ENCODE measurements at regions not wholly inside any gene's neighbourhood (a gene's known extent, or its start where the extent isn't known, plus 50 kb on each side); places are given as distances from the start of the nearest gene placed in this dataset.

- no peak overlapping the region for H3K4me3 ChIP-seq
- TF ChIP-seq CTCF (IDR thresholded peaks at IDR 0.05; ENCODE audit: low read depth, low read length): no peak
- H3K27me3 ChIP-seq: no peaks in the 10 kb centered on the region
- no peak overlapping the region for H3K27ac ChIP-seq
- H3K4me1 ChIP-seq (ENCODE audit: low read depth): no peaks in the 10 kb centered on the region
- no peaks in the 10 kb centered on the region for H3K36me3 ChIP-seq
- no peaks in the 10 kb centered on the region for H3K9me3 ChIP-seq (ENCODE audit: low read depth)
- DNase-seq (ENCODE audit: low read depth in 1 of 2, low spot score in 1 of 2): no peak
Observed at GRCh38 chr13:65085977-65086376, 2144.2 kb downstream of the PCDH9 start.

GRCh38 chr13:65074248-65074647 is 2155.9 kb downstream of the PCDH9 start:
- no peak for TF ChIP-seq CTCF (IDR thresholded peaks at IDR 0.05; ENCODE audit: low read depth, low read length)
- Histone ChIP-seq H3K36me3 (no peaks in the 10 kb centered on the region), H3K27ac (no peak overlapping the region), H3K4me1 (ENCODE audit: low read depth) (no peaks in the 10 kb centered on the region), H3K4me3 (no peak overlapping the region), H3K27me3 (no peaks in the 10 kb centered on the region), H3K9me3 (ENCODE audit: low read depth) (no peaks in the 10 kb centered on the region)
- DNase-seq (ENCODE audit: low read depth in 1 of 2, low spot score in 1 of 2): no peak

- Histone ChIP-seq H3K4me3 (no peak overlapping the region), H3K27ac (no peak overlapping the region), H3K9me3 (ENCODE audit: low read depth) (no peaks in the 10 kb centered on the region), H3K36me3 (no peaks in the 10 kb centered on the region), H3K4me1 (ENCODE audit: low read depth) (no peaks in the 10 kb centered on the region), H3K27me3 (no peaks in the 10 kb centered on the region)
- no peak for TF ChIP-seq CTCF (IDR thresholded peaks at IDR 0.05; ENCODE audit: low read depth, low read length)
- no peak for DNase-seq (ENCODE audit: low read depth in 1 of 2, low spot score in 1 of 2)
Observed at GRCh38 chr13:65064967-65065366, 2165.2 kb downstream of the PCDH9 start.

GRCh38 chr13:65063753-65064152 is 2166.4 kb downstream of the PCDH9 start:
- DNase-seq (ENCODE audit: low read depth in 1 of 2, low spot score in 1 of 2): peak in 1 of 2 donors; percentile 54
- H3K27ac ChIP-seq: no peak overlapping the region
- H3K9me3 ChIP-seq (ENCODE audit: low read depth): no peaks in the 10 kb centered on the region
- no peak for TF ChIP-seq CTCF (IDR thresholded peaks at IDR 0.05; ENCODE audit: low read depth, low read length)
- H3K36me3 ChIP-seq: no peaks in the 10 kb centered on the region
- no peak overlapping the region for H3K4me3 ChIP-seq
- H3K27me3 ChIP-seq: no peaks in the 10 kb centered on the region
- H3K4me1 ChIP-seq (ENCODE audit: low read depth): no peaks in the 10 kb centered on the region

GRCh38 chr13:65057986-65058385 is 2172.2 kb downstream of the PCDH9 start:
- Histone ChIP-seq H3K4me1 (ENCODE audit: low read depth) (no peaks in the 10 kb centered on the region), H3K4me3 (no peak overlapping the region), H3K27me3 (no peaks in the 10 kb centered on the region), H3K27ac (no peak overlapping the region), H3K9me3 (ENCODE audit: low read depth) (no peaks in the 10 kb centered on the region), H3K36me3 (no peaks in the 10 kb centered on the region)
- peak in 1 of 2 donors; percentile 1 for DNase-seq (ENCODE audit: low read depth in 1 of 2, low spot score in 1 of 2)
- TF ChIP-seq CTCF (IDR thresholded peaks at IDR 0.05; ENCODE audit: low read depth, low read length): no peak

GRCh38 chr13:65054277-65054676 is 2175.9 kb downstream of the PCDH9 start:
- no peaks in the 10 kb centered on the region for H3K9me3 ChIP-seq (ENCODE audit: low read depth)
- H3K27ac ChIP-seq: no peak overlapping the region
- no peak for DNase-seq (ENCODE audit: low read depth in 1 of 2, low spot score in 1 of 2)
- TF ChIP-seq CTCF (IDR thresholded peaks at IDR 0.05; ENCODE audit: low read depth, low read length): no peak
- no peaks in the 10 kb centered on the region for H3K36me3 ChIP-seq
- H3K4me1 ChIP-seq (ENCODE audit: low read depth): no peaks in the 10 kb centered on the region
- no peaks in the 10 kb centered on the region for H3K27me3 ChIP-seq
- H3K4me3 ChIP-seq: no peak overlapping the region
